IMR-90 (cell line): ENCODE measurements at regions not wholly inside any gene's neighbourhood (a gene's known extent, or its start where the extent isn't known, plus 50 kb on each side); places are given as distances from the start of the nearest gene placed in this dataset.

Source experiments
- ATAC-seq: fragments of 200-7000 bp; cut with Tn5 transposase; 2 replicates; pipeline ENCODE4 v1.9.1; 2020; ENCODE audit warnings: low read depth, mild to moderate bottlenecking, moderate library complexity
- BruUV-seq: library from RNA; stranded (reverse); fragments of 400-500 nt; replicated peaks from 2 replicates; lab custom pipeline; 2021; lab: Mats Ljungman, UMichigan
- CTCF ChIA-PET: fragments of 300-600 bp; formaldehyde crosslinking; extraction: SDS; loops from one replicate; lab custom pipeline; 2021; ENCODE audit warnings: antibody characterized with exemption; lab: Yijun Ruan, JAX
- POLR2A ChIA-PET: fragments of 300-600 bp; sonication (Branson Sonifier 250); formaldehyde crosslinking; loops from one replicate; lab custom pipeline; 2022; ENCODE audit warnings: antibody characterized with exemption; ENCODE audit not compliant: unreplicated experiment; lab: Charles Lee
- DNase-seq: peaks from one replicate; pipeline ENCODE4 v3.0.0; 2013
- H2AFZ ChIP-seq: replicated peaks from 2 replicates; pipeline ENCODE3; 2013; ENCODE audit warnings: low read length, mild to moderate bottlenecking; ENCODE audit not compliant: poor library complexity
- H2AK5ac ChIP-seq: 2 replicates; pipeline ENCODE4 v1.6.1; 2013; ENCODE audit warnings: low read depth, low read length, inconsistent platforms
- H2AK9ac ChIP-seq: replicated peaks from 2 replicates; pipeline ENCODE3; 2013; ENCODE audit warnings: mild to moderate bottlenecking, low read depth, low read length, moderate library complexity; ENCODE audit not compliant: poor library complexity
- H2BK120ac ChIP-seq: 2 replicates; pipeline ENCODE4 v1.6.1; 2013; ENCODE audit warnings: low read depth, low read length, inconsistent platforms
- H2BK15ac ChIP-seq: 3 replicates; pipeline ENCODE4 v1.6.1; 2013; ENCODE audit warnings: low read depth, low read length, inconsistent platforms
- H2BK20ac ChIP-seq: 2 replicates; pipeline ENCODE4 v1.6.1; 2013; ENCODE audit warnings: low read depth, mild to moderate bottlenecking, inconsistent platforms, low read length, moderate library complexity
- H2BK5ac ChIP-seq: 2 replicates; pipeline ENCODE4 v1.6.1; 2013; ENCODE audit warnings: mild to moderate bottlenecking, low read depth, low read length, inconsistent platforms; ENCODE audit not compliant: poor library complexity, severe bottlenecking
- H3K14ac ChIP-seq: replicated peaks from 2 replicates; pipeline ENCODE4 v1.6.1; 2013; ENCODE audit warnings: low read depth, low read length, inconsistent platforms
- H3K18ac ChIP-seq: 2 replicates; pipeline ENCODE4 v1.6.1; 2013; ENCODE audit warnings: low read depth, low read length, control low read depth
- H3K23ac ChIP-seq: 2 replicates; pipeline ENCODE4 v1.6.1; 2013; ENCODE audit warnings: low read depth, low read length, inconsistent platforms
- H3K27ac ChIP-seq: 2 replicates; pipeline ENCODE4 v1.5.1; 2013; ENCODE audit warnings: mild to moderate bottlenecking, control low read depth, low read length; ENCODE audit not compliant: insufficient read depth
- H3K27me3 ChIP-seq: 2 replicates; pipeline ENCODE4 v1.6.1; 2013; ENCODE audit warnings: low read length; ENCODE audit not compliant: control insufficient read depth, insufficient read depth
- H3K36me3 ChIP-seq: 2 replicates; pipeline ENCODE4 v1.6.1; 2013; ENCODE audit warnings: low read length, mixed read lengths; ENCODE audit not compliant: control insufficient read depth, insufficient read depth
- H3K4ac ChIP-seq: 2 replicates; pipeline ENCODE4 v1.6.1; 2013; ENCODE audit warnings: low read depth, low read length, inconsistent platforms
- H3K4me1 ChIP-seq: 2 replicates; pipeline ENCODE4 v1.6.1; 2013; ENCODE audit warnings: low read length, mixed read lengths; ENCODE audit not compliant: control insufficient read depth, insufficient read depth
- H3K4me2 ChIP-seq: 2 replicates; pipeline ENCODE4 v1.6.1; 2013; ENCODE audit warnings: low read depth, mild to moderate bottlenecking, control low read depth, low read length, moderate library complexity
- H3K4me3 ChIP-seq: 2 replicates; pipeline ENCODE4 v1.5.1; 2013; ENCODE audit warnings: low read depth, mild to moderate bottlenecking, control low read depth, low read length, moderate library complexity; ENCODE audit not compliant: insufficient read depth
- H3K56ac ChIP-seq: 2 replicates; pipeline ENCODE4 v1.6.1; 2013; ENCODE audit warnings: low read length, inconsistent platforms; ENCODE audit not compliant: insufficient read depth; ENCODE audit errors: extremely low read depth
- H3K79me1 ChIP-seq, 2 experiments: 2 replicates each; pipeline ENCODE4 v1.6.1; 2013; ENCODE audit warnings: low read length in 2 of 2, inconsistent platforms in 1 of 2, low read depth in 1 of 2
- H3K9ac ChIP-seq: 2 replicates; pipeline ENCODE4 v1.6.1; 2013; ENCODE audit warnings: low read depth, low read length, control low read depth
- H3K9me1 ChIP-seq: 2 replicates; pipeline ENCODE4 v1.6.1; 2013; ENCODE audit warnings: low read length, inconsistent platforms; ENCODE audit not compliant: insufficient read depth
- H3K9me3 ChIP-seq: 2 replicates; pipeline ENCODE4 v1.6.1; 2013; ENCODE audit warnings: low read length; ENCODE audit not compliant: control insufficient read depth, insufficient read depth
- H4K20me1 ChIP-seq: 2 replicates; pipeline ENCODE4 v1.6.1; 2013; ENCODE audit warnings: low read length, inconsistent platforms; ENCODE audit not compliant: insufficient read depth
- H4K5ac ChIP-seq: 2 replicates; pipeline ENCODE4 v1.6.1; 2013; ENCODE audit warnings: mild to moderate bottlenecking, low read depth, low read length, control low read depth
- H4K8ac ChIP-seq, 2 experiments: 2 replicates each; pipeline ENCODE4 v1.6.1; 2013; ENCODE audit warnings: low read depth in 2 of 2, low read length in 2 of 2, control low read depth in 1 of 2, inconsistent platforms in 1 of 2
- H4K91ac ChIP-seq: 2 replicates; pipeline ENCODE4 v1.6.1; 2013; ENCODE audit warnings: low read depth, low read length, inconsistent platforms; ENCODE audit not compliant: insufficient read depth
- MAFK ChIP-seq: IDR thresholded peaks from 2 replicates; pipeline ENCODE4 v1.6.1; 2012; ENCODE audit warnings: low read depth, low read length, improper control_type of control experiment
- POLR2A ChIP-seq: IDR thresholded peaks from 2 replicates; pipeline ENCODE4 v1.6.1; 2012; ENCODE audit warnings: mild to moderate bottlenecking, low read depth, low read length
- WGBS, 2 experiments: methylation state at CpG; one replicate each; pipeline versions ENCODE4 v1.1.5 to v1.1.7; 2013; ENCODE audit warnings: missing lambda C conversion rate in 2 of 2; ENCODE audit not compliant: insufficient read length in 1 of 2; ENCODE audit errors: extremely low coverage in 2 of 2; 5-methylcytosine and 5-hydroxymethylcytosine counted together
- dilution Hi-C: fragments of 300-500 bp; cut with HindIII; formaldehyde crosslinking; loops from one replicate; pipeline ENCODE4 v1.14.3; 2018; ENCODE audit warnings: low sequenced_read_pairs; ENCODE audit not compliant: unreplicated experiment
- in situ Hi-C: fragments of 300-500 bp; cut with MboI; formaldehyde crosslinking; loops from 3 replicates; pipeline ENCODE4 v1.14.3; 2019; ENCODE audit warnings: low sequenced_read_pairs, inconsistent platforms, mixed read lengths
- intact Hi-C: fragments of 100-400 bp; cut with micrococcal nuclease; formaldehyde crosslinking; loops from 2 replicates; pipeline ENCODE4 v1.10.0; 2022

DNA sequence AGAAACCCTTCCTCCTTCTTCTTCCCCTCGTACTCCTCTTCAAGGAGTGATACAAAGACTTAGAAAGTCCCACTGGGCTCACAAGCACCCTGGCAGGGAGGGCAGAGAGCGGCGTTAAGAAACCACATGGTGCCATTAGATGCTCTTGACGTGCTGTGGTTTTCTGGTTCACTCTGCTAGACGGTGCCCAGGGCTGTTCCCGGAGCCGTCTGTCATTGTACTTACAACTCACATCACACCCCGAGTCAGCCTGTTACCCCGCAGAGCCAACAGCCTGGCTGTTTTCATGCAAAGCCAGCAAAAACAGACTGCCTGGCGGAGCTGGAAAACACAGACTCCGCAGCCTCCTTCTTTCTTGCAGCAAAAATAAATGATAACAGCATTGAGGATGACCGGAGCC is 232.6 kb upstream of the TBX3 start:
- no peak overlapping the region for H2AFZ ChIP-seq
- H3K27me3 ChIP-seq: no peaks in the 10 kb centered on the region
- peak overlapping the region; percentile 36; the same call in 1 of the 2 replicates for H2BK20ac ChIP-seq
- H3K79me1 ChIP-seq: peaks cover 0 to 3% of the 10 kb centered on the region in 2 experiments; a peak in 1 of 4 replicates
- H3K27ac ChIP-seq: no peak overlapping the region; the same call in 1 of the 2 replicates
- no peak overlapping the region for H4K91ac ChIP-seq
- H3K23ac ChIP-seq: no peak overlapping the region
- H3K18ac ChIP-seq: no peak overlapping the region
- no peak overlapping the region for H3K56ac ChIP-seq
- ATAC-seq: no peak
- peaks cover 18% of the 10 kb centered on the region for H3K9me1 ChIP-seq
- WGBS, 2 experiments: 27% methylated on average over 3 of the region's 12 CpGs; no CpG with 5 or more reads in 1 of the 2 experiments
- in situ Hi-C loops: no loop called here
- H3K4me3 ChIP-seq: no peak overlapping the region
- TF ChIP-seq POLR2A: no peak
- no peak for TF ChIP-seq MAFK
- peak overlapping the region; percentile 42 for H2BK120ac ChIP-seq
- dilution Hi-C loops: no loop called here
- H2AK5ac ChIP-seq: peak overlapping the region; percentile 41
- H2BK15ac ChIP-seq: peak overlapping the region; percentile 6; the same call in 1 of the 3 replicates
- intact Hi-C loops: loop anchor here (5.0 to 10.0 kb wide), 2 partner anchors 234 to 438 kb away; partner anchors contain the start of gene TBX3
- POLR2A ChIA-PET: no interaction called here
- peaks cover 3% of the 10 kb centered on the region; the same call in 1 of the 2 replicates for H3K9me3 ChIP-seq
- peak overlapping the region; percentile 22 for H3K4ac ChIP-seq
- no peak overlapping the region for H2BK5ac ChIP-seq
- no peak overlapping the region for H3K4me2 ChIP-seq
- no peak overlapping the region for H2AK9ac ChIP-seq
- H3K4me1 ChIP-seq: peaks cover 23% of the 10 kb centered on the region
- DNase-seq: no peak
- CTCF ChIA-PET: no interaction called here
- no peak overlapping the region for H4K5ac ChIP-seq
- H4K20me1 ChIP-seq: no peaks in the 10 kb centered on the region
- H3K36me3 ChIP-seq: no peaks in the 10 kb centered on the region
- H3K14ac ChIP-seq: no peak overlapping the region
- no peak overlapping the region for H3K9ac ChIP-seq
- peak overlapping the region in 1 of 2 experiments; percentile 10; a peak in 1 of 4 replicates for H4K8ac ChIP-seq
- BruUV-seq: no TSS peak
